ENCODE measurements at regions not wholly inside any gene's neighbourhood (a gene's known extent, or its start where the extent isn't known, plus 50 kb on each side); places are given as distances from the start of the nearest gene placed in this dataset.

GRCh38 chr4:53682908-53683307, 91.6 kb upstream of the LNX1 start:
- H3K4me1 ChIP-seq (ENCODE audit: low read depth, poor library complexity, severe bottlenecking): peaks cover 25% of the 10 kb centered on the region
- H3K9ac ChIP-seq: no peak overlapping the region
- TF ChIP-seq CTCF (conservative IDR thresholded peaks at IDR 0.05; ENCODE audit: low read depth, low read length): no peak
- no peaks in the 10 kb centered on the region for H4K20me1 ChIP-seq (ENCODE audit: insufficient read depth)
- H3K4me2 ChIP-seq: no peak overlapping the region
- H3K27ac ChIP-seq: no peak overlapping the region
- no peaks in the 10 kb centered on the region for H3K27me3 ChIP-seq (ENCODE audit: insufficient read depth, low read depth)
- H3K79me2 ChIP-seq (ENCODE audit: insufficient read depth, low read depth): no peaks in the 10 kb centered on the region
- no peaks in the 10 kb centered on the region for H3K36me3 ChIP-seq (ENCODE audit: insufficient read depth)
- no peak overlapping the region for H3K4me3 ChIP-seq (IDR thresholded peaks at IDR 0.05; ENCODE audit: insufficient read depth, low read depth, low read length)
- no peak overlapping the region for H2AFZ ChIP-seq (ENCODE audit: low read depth)

- H4K20me1 ChIP-seq (ENCODE audit: insufficient read depth): no peaks in the 10 kb centered on the region
- no peaks in the 10 kb centered on the region for H3K27me3 ChIP-seq (ENCODE audit: insufficient read depth, low read depth)
- no peak overlapping the region for H3K27ac ChIP-seq
- no peak overlapping the region for H3K4me3 ChIP-seq (IDR thresholded peaks at IDR 0.05; ENCODE audit: insufficient read depth, low read depth, low read length)
- peaks cover 17% of the 10 kb centered on the region for H3K4me1 ChIP-seq (ENCODE audit: low read depth, poor library complexity, severe bottlenecking)
- no peak overlapping the region for H2AFZ ChIP-seq (ENCODE audit: low read depth)
- TF ChIP-seq CTCF (conservative IDR thresholded peaks at IDR 0.05; ENCODE audit: low read depth, low read length): no peak
- H3K9ac ChIP-seq: no peak overlapping the region
- no peaks in the 10 kb centered on the region for H3K79me2 ChIP-seq (ENCODE audit: insufficient read depth, low read depth)
- no peak overlapping the region for H3K4me2 ChIP-seq
- no peaks in the 10 kb centered on the region for H3K36me3 ChIP-seq (ENCODE audit: insufficient read depth)
Measured at GRCh38 chr4:53682196-53682595, 90.9 kb upstream of the LNX1 start.

GRCh38 chr4:53680598-53680997, 89.3 kb upstream of the LNX1 start:
- Histone ChIP-seq H4K20me1 (ENCODE audit: insufficient read depth) (no peaks in the 10 kb centered on the region), H3K9ac (no peak overlapping the region), H3K27me3 (ENCODE audit: insufficient read depth, low read depth) (no peaks in the 10 kb centered on the region), H3K27ac (no peak overlapping the region), H2AFZ (ENCODE audit: low read depth) (no peak overlapping the region), H3K4me2 (no peak overlapping the region), H3K4me1 (ENCODE audit: low read depth, poor library complexity, severe bottlenecking) (peaks cover 2% of the 10 kb centered on the region), H3K36me3 (ENCODE audit: insufficient read depth) (no peaks in the 10 kb centered on the region), H3K4me3 (IDR thresholded peaks at IDR 0.05; ENCODE audit: insufficient read depth, low read depth, low read length) (no peak overlapping the region), H3K79me2 (ENCODE audit: insufficient read depth, low read depth) (no peaks in the 10 kb centered on the region)
- no peak for TF ChIP-seq CTCF (conservative IDR thresholded peaks at IDR 0.05; ENCODE audit: low read depth, low read length)

- H3K27me3 ChIP-seq (ENCODE audit: insufficient read depth, low read depth): no peaks in the 10 kb centered on the region
- TF ChIP-seq CTCF (conservative IDR thresholded peaks at IDR 0.05; ENCODE audit: low read depth, low read length): no peak
- no peak overlapping the region for H3K4me3 ChIP-seq (IDR thresholded peaks at IDR 0.05; ENCODE audit: insufficient read depth, low read depth, low read length)
- no peaks in the 10 kb centered on the region for H3K4me1 ChIP-seq (ENCODE audit: low read depth, poor library complexity, severe bottlenecking)
- H2AFZ ChIP-seq (ENCODE audit: low read depth): no peak overlapping the region
- no peaks in the 10 kb centered on the region for H4K20me1 ChIP-seq (ENCODE audit: insufficient read depth)
- no peak overlapping the region for H3K9ac ChIP-seq
- no peaks in the 10 kb centered on the region for H3K79me2 ChIP-seq (ENCODE audit: insufficient read depth, low read depth)
- H3K4me2 ChIP-seq: no peak overlapping the region
- H3K36me3 ChIP-seq (ENCODE audit: insufficient read depth): no peaks in the 10 kb centered on the region
- H3K27ac ChIP-seq: no peak overlapping the region
Measured at GRCh38 chr4:53680168-53680567, 88.9 kb upstream of the LNX1 start.
